ENCODE measurements at regions not wholly inside any gene's neighbourhood (a gene's known extent, or its start where the extent isn't known, plus 50 kb on each side); places are given as distances from the start of the nearest gene placed in this dataset.

DNA sequence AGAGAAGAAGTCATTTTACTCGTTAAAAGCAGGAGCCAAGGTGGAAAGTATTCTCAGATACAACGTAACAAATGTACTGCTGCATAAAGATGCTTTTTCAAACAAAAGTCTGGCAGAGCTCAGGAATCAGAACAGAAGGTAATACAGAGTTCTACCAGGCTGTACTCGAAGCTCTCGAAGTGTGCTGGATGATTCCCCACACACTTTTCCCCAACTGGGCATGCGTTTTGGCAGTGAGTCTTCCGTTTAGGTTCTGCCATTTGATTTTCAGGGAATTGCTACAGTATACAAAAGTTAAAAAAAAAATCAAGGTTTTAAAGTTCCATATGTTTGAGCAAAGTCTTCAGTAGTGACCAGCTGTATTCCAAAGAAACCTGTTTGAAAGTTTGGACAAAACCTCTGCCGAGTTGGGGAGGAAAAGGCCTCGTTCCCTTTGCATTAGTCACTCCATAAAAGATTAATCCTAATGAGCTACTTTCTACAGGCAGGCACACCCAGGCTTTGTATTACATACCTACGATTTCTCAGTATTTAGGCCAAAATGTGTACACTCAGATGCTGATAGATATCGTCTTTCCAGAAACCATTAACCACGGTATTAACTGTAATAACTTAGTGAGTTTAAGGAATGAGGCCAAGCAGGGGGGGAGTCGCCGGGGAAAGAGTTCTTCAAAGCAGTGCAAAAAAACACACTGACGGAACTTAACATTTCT is 477.1 kb downstream of the LMO4 start:
- H3K27ac ChIP-seq (ENCODE audit: low read length), result peak overlapping the region; percentile 23
- peak overlapping the region; percentile 60 for H2AFZ ChIP-seq (ENCODE audit: low read length)
- no peaks in the 10 kb centered on the region for H3K9me3 ChIP-seq (ENCODE audit: low read length)
- peak overlapping the region; percentile 50 for H3K4me3 ChIP-seq (ENCODE audit: low read length)
- ATAC-seq (peak; percentile 96), DNase-seq (peak; percentile 91)
- H3K27me3 ChIP-seq (ENCODE audit: low read length), result no peaks in the 10 kb centered on the region
- no peaks in the 10 kb centered on the region for H3K9me2 ChIP-seq (replicated peaks; ENCODE audit: low read length)
- no peak overlapping the region for H3K9ac ChIP-seq (ENCODE audit: low read length)
- no peaks in the 10 kb centered on the region for H3K36me3 ChIP-seq (ENCODE audit: low read depth, low read length)
- CTCF ChIA-PET, result no interaction called here
- H3K4me1 ChIP-seq (ENCODE audit: insufficient read depth, low read length), result peaks cover 22% of the 10 kb centered on the region
- TF ChIP-seq, protein P1, sequence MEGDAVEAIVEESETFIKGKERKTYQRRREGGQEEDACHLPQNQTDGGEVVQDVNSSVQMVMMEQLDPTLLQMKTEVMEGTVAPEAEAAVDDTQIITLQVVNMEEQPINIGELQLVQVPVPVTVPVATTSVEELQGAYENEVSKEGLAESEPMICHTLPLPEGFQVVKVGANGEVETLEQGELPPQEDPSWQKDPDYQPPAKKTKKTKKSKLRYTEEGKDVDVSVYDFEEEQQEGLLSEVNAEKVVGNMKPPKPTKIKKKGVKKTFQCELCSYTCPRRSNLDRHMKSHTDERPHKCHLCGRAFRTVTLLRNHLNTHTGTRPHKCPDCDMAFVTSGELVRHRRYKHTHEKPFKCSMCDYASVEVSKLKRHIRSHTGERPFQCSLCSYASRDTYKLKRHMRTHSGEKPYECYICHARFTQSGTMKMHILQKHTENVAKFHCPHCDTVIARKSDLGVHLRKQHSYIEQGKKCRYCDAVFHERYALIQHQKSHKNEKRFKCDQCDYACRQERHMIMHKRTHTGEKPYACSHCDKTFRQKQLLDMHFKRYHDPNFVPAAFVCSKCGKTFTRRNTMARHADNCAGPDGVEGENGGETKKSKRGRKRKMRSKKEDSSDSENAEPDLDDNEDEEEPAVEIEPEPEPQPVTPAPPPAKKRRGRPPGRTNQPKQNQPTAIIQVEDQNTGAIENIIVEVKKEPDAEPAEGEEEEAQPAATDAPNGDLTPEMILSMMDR (conservative IDR thresholded peaks at IDR 0.05; ENCODE audit: low read depth, low read length), result no peak
- TF ChIP-seq EZH2 (IDR thresholded peaks at IDR 0.05; ENCODE audit: low read length, unreplicated experiment), result no peak
- no peak for TF ChIP-seq EZH2phosphoT487 (IDR thresholded peaks at IDR 0.05; ENCODE audit: borderline replicate concordance, low read length)
- BruUV-seq (replicated peaks), result no TSS peak
- POLR2A ChIA-PET (ENCODE audit: unreplicated experiment), result interaction anchor here (0.5 to 0.7 kb wide), 3 partner anchors 154 to 173 kb away, joined by 4 read pairs; no protein-coding TSS in a partner anchor
- peak overlapping the region; percentile 82 for H3K4me2 ChIP-seq (ENCODE audit: low read length)
- H4K20me1 ChIP-seq (ENCODE audit: low read length), result no peaks in the 10 kb centered on the region
- no peaks in the 10 kb centered on the region for H3F3A ChIP-seq (ENCODE audit: low read length, unreplicated experiment)
- no peaks in the 10 kb centered on the region for H3K79me2 ChIP-seq (ENCODE audit: low read length)
- intact Hi-C loops (cut with micrococcal nuclease), result loop anchor here (1.0 to 10.0 kb wide), 4 partner anchors 11 to 481 kb away; partner anchors contain the start of gene LMO4

- H4K20me1 ChIP-seq (ENCODE audit: low read length), result no peaks in the 10 kb centered on the region
- H3K9me3 ChIP-seq (ENCODE audit: low read length), result no peaks in the 10 kb centered on the region
- H3K27me3 ChIP-seq (ENCODE audit: low read length), result no peaks in the 10 kb centered on the region
- peak overlapping the region; percentile 50 for H3K4me3 ChIP-seq (ENCODE audit: low read length)
- ATAC-seq (no peak), DNase-seq (no peak)
- no TSS peak for BruUV-seq (replicated peaks)
- no peaks in the 10 kb centered on the region for H3K79me2 ChIP-seq (ENCODE audit: low read length)
- H3K9ac ChIP-seq (ENCODE audit: low read length), result no peak overlapping the region
- CTCF ChIA-PET, result no interaction called here
- peak overlapping the region; percentile 82 for H3K4me2 ChIP-seq (ENCODE audit: low read length)
- intact Hi-C loops (cut with micrococcal nuclease), result loop anchor here (1.0 to 10.0 kb wide), 4 partner anchors 11 to 482 kb away; partner anchors contain the start of gene LMO4
- H3K4me1 ChIP-seq (ENCODE audit: insufficient read depth, low read length), result peaks cover 22% of the 10 kb centered on the region
- H3K27ac ChIP-seq (ENCODE audit: low read length), result peak overlapping the region; percentile 23
- POLR2A ChIA-PET (ENCODE audit: unreplicated experiment), result interaction anchor here (0.6 kb wide), 1 partner anchor 173 kb away, joined by 4 read pairs; no protein-coding TSS in a partner anchor
- H3F3A ChIP-seq (ENCODE audit: low read length, unreplicated experiment), result no peaks in the 10 kb centered on the region
- TF ChIP-seq, protein P1 (conservative IDR thresholded peaks at IDR 0.05; ENCODE audit: low read depth, low read length), result no peak
- no peak for TF ChIP-seq EZH2phosphoT487 (IDR thresholded peaks at IDR 0.05; ENCODE audit: borderline replicate concordance, low read length)
- TF ChIP-seq EZH2 (IDR thresholded peaks at IDR 0.05; ENCODE audit: low read length, unreplicated experiment), result no peak
- H2AFZ ChIP-seq (ENCODE audit: low read length), result peak overlapping the region; percentile 60
- H3K36me3 ChIP-seq (ENCODE audit: low read depth, low read length), result no peaks in the 10 kb centered on the region
- H3K9me2 ChIP-seq (replicated peaks; ENCODE audit: low read length), result no peaks in the 10 kb centered on the region
Measured at GRCh38 chr1:87806379-87807094, 477.9 kb downstream of the LMO4 start.

Data from PC-3 (cell line).